CD1c-positive myeloid dendritic cell (primary cell): ENCODE measurements at regions not wholly inside any gene's neighbourhood (a gene's known extent, or its start where the extent isn't known, plus 50 kb on each side); places are given as distances from the start of the nearest gene placed in this dataset.

ENCODE experiments used
- DNase-seq: peaks from one replicate; pipeline ENCODE4 v3.0.0-alpha.2; 2016; ENCODE audit errors: extremely low spot score

- no peak for DNase-seq
Measured at GRCh38 chr2:62370321-62371250, 135.4 kb downstream of the TMEM17 start.

- DNase-seq: no peak
Measured at GRCh38 chr2:62369541-62370202, 136.3 kb downstream of the TMEM17 start.

GRCh38 chr2:62364791-62365528 lies 141.0 kb downstream of the TMEM17 start:
- no peak for DNase-seq

GRCh38 chr2:62363166-62363565 lies 142.8 kb downstream of the TMEM17 start:
- no peak for DNase-seq

GRCh38 chr2:62362561-62362960 lies 143.4 kb downstream of the TMEM17 start:
- no peak for DNase-seq

- DNase-seq: no peak
Measured at GRCh38 chr2:62361964-62362363, 144.0 kb downstream of the TMEM17 start.

GRCh38 chr2:62354771-62355561 lies 151.0 kb downstream of the TMEM17 start:
- DNase-seq: no peak

GRCh38 chr2:62352031-62352430 lies 154.0 kb downstream of the TMEM17 start:
- no peak for DNase-seq

- no peak for DNase-seq
Measured at GRCh38 chr2:62349788-62350187, 153.9 kb downstream of the B3GNT2 start.

GRCh38 chr2:62348700-62349099 lies 152.8 kb downstream of the B3GNT2 start:
- DNase-seq: no peak

GRCh38 chr2:62347563-62348270 lies 151.8 kb downstream of the B3GNT2 start:
- DNase-seq: no peak

GRCh38 chr2:62344472-62344871 lies 148.6 kb downstream of the B3GNT2 start:
- DNase-seq: no peak

- DNase-seq: no peak
Measured at GRCh38 chr2:62343636-62344337, 147.9 kb downstream of the B3GNT2 start.

- DNase-seq: no peak
Measured at GRCh38 chr2:62343206-62343605, 147.3 kb downstream of the B3GNT2 start.

GRCh38 chr2:62340994-62341484 lies 145.1 kb downstream of the B3GNT2 start:
- DNase-seq: no peak

- no peak for DNase-seq
Measured at GRCh38 chr2:62339837-62340236, 143.9 kb downstream of the B3GNT2 start.

GRCh38 chr2:62339413-62339812 lies 143.5 kb downstream of the B3GNT2 start:
- no peak for DNase-seq

- no peak for DNase-seq
Measured at GRCh38 chr2:62338111-62338510, 142.2 kb downstream of the B3GNT2 start.

- no peak for DNase-seq
Measured at GRCh38 chr2:62337403-62337802, 141.5 kb downstream of the B3GNT2 start.

- DNase-seq: no peak
Measured at GRCh38 chr2:62335612-62336011, 139.7 kb downstream of the B3GNT2 start.
